CD4-positive, alpha-beta T cell (primary cell): ENCODE measurements at regions not wholly inside any gene's neighbourhood (a gene's known extent, or its start where the extent isn't known, plus 50 kb on each side); places are given as distances from the start of the nearest gene placed in this dataset.

Source experiments
- ATAC-seq: fragments of 200-7000 bp; cut with Tn5 transposase; one replicate; pipeline ENCODE4 v1.10.0; 2022; ENCODE audit warnings: mild to moderate bottlenecking; ENCODE audit not compliant: poor library complexity
- CTCF ChIA-PET: fragments of 350-600 bp; sonication (Branson Sonifier 250); formaldehyde crosslinking; loops from one replicate; lab custom pipeline; 2021; ENCODE audit warnings: antibody characterized with exemption, inconsistent platforms; lab: Charles Lee
- POLR2A ChIA-PET: fragments of 350-600 bp; sonication (Branson Sonifier 250); formaldehyde crosslinking; loops from one replicate; lab custom pipeline; 2021; ENCODE audit warnings: antibody characterized with exemption, inconsistent platforms; lab: Charles Lee
- DNase-seq, 14 experiments: peaks; one replicate each; pipeline ENCODE4 v3.0.0-alpha.2; 2013 to 2020; ENCODE audit warnings: mixed read lengths in 2 of 14
- H3K27ac ChIP-seq, 2 donors: one replicate each; pipeline versions ENCODE4 v1.5.1 to v1.7.0; 2013; ENCODE audit warnings: low read length in 2 of 2, low read depth in 1 of 2, mild to moderate bottlenecking in 1 of 2
- H3K27me3 ChIP-seq, 2 experiments: 1 replicate in 1 of 2; 2 replicates in 1 of 2; pipeline versions ENCODE4 v1.6.1 to v1.7.0; 2013; ENCODE audit warnings: low read length in 2 of 2, control low read depth in 1 of 2, mild to moderate bottlenecking in 1 of 2, moderate library complexity in 1 of 2; ENCODE audit not compliant: insufficient read depth in 2 of 2, control insufficient read depth in 1 of 2
- H3K36me3 ChIP-seq: one replicate; pipeline ENCODE4 v1.6.1; 2013; ENCODE audit warnings: low read length, control low read depth; ENCODE audit not compliant: insufficient read depth
- H3K4me1 ChIP-seq: one replicate; pipeline ENCODE4 v1.6.1; 2013; ENCODE audit warnings: low read length, control low read depth; ENCODE audit not compliant: insufficient read depth
- H3K4me3 ChIP-seq: one replicate; pipeline ENCODE4 v1.5.1; 2013; ENCODE audit warnings: mild to moderate bottlenecking, low read length, moderate library complexity
- H3K9me3 ChIP-seq, 2 experiments: 1 replicate in 1 of 2; 2 replicates in 1 of 2; pipeline versions ENCODE4 v1.6.1 to v1.7.0; 2013; ENCODE audit warnings: low read length in 2 of 2, mild to moderate bottlenecking in 2 of 2, control low read depth in 1 of 2, moderate library complexity in 1 of 2; ENCODE audit not compliant: control insufficient read depth in 1 of 2, insufficient read depth in 1 of 2
- H3K27ac Mint-ChIP-seq: one replicate; pipeline ENCODE4 v1.8.0; 2020; ENCODE audit warnings: mixed read lengths
- H3K27me3 Mint-ChIP-seq: one replicate; pipeline ENCODE4 v1.8.0; 2021; ENCODE audit warnings: mixed read lengths
- H3K36me3 Mint-ChIP-seq: one replicate; pipeline ENCODE4 v1.8.0; 2021; ENCODE audit warnings: low read depth, mixed read lengths
- H3K4me1 Mint-ChIP-seq: one replicate; pipeline ENCODE4 v1.8.0; 2021; ENCODE audit warnings: low read depth, mixed read lengths
- H3K4me3 Mint-ChIP-seq: one replicate; pipeline ENCODE4 v1.8.0; 2020; ENCODE audit warnings: mild to moderate bottlenecking, mixed read lengths
- H3K9me3 Mint-ChIP-seq: one replicate; pipeline ENCODE4 v1.8.0; 2020; ENCODE audit warnings: mixed read lengths
- intact Hi-C, 2 experiments: fragments of 100-400 bp; cut with DNase I in 1 of 2; cut with micrococcal nuclease in 1 of 2; formaldehyde crosslinking; loops; one replicate each; pipeline versions ENCODE4 v1.15.1 to v1.9.0; 2023 to 2025; cut with DNase I, micrococcal nuclease
- TF ChIP-seq, protein P1 (sequence below): fragments of 200-600 bp; IDR thresholded peaks from one replicate; pipeline ENCODE4 v1.8.0; 2022; ENCODE audit warnings: antibody characterized with exemption, mild to moderate bottlenecking

DNA sequence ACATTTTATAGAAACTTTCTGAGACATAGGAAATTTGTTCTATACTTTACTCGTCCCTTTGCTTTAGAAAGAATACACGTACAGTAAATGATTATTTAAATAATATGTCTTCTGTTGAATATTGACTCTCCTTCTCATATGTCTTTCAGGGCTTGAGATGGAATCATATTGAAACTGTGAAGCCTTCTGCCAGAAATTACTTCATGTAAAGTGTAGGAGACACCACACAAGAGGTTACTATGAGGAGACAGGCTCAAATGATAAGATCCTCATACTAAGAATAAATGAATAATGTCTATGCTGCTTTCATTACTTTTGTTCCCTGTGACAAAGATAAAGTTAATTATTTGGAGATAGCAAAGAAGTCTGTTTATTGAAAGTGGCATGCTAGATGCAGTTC lies 1240.3 kb upstream of the MAP3K7 start:
- TF ChIP-seq, protein P1, sequence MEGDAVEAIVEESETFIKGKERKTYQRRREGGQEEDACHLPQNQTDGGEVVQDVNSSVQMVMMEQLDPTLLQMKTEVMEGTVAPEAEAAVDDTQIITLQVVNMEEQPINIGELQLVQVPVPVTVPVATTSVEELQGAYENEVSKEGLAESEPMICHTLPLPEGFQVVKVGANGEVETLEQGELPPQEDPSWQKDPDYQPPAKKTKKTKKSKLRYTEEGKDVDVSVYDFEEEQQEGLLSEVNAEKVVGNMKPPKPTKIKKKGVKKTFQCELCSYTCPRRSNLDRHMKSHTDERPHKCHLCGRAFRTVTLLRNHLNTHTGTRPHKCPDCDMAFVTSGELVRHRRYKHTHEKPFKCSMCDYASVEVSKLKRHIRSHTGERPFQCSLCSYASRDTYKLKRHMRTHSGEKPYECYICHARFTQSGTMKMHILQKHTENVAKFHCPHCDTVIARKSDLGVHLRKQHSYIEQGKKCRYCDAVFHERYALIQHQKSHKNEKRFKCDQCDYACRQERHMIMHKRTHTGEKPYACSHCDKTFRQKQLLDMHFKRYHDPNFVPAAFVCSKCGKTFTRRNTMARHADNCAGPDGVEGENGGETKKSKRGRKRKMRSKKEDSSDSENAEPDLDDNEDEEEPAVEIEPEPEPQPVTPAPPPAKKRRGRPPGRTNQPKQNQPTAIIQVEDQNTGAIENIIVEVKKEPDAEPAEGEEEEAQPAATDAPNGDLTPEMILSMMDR: no peak
- POLR2A ChIA-PET: no interaction called here
- Mint-ChIP-seq H3K27ac (no peak overlapping the region), H3K4me1 (no peaks in the 10 kb centered on the region), H3K27me3 (no peaks in the 10 kb centered on the region), H3K9me3 (peaks cover 13% of the 10 kb centered on the region), H3K36me3 (no peaks in the 10 kb centered on the region), H3K4me3 (no peak overlapping the region)
- DNase-seq (no peak), ATAC-seq (no peak)
- Histone ChIP-seq H3K36me3 (no peaks in the 10 kb centered on the region), H3K27ac (no peak overlapping the region), H3K4me1 (no peaks in the 10 kb centered on the region), H3K9me3 (no peaks in the 10 kb centered on the region), H3K4me3 (no peak overlapping the region), H3K27me3 (no peaks in the 10 kb centered on the region)
- intact Hi-C loops: no loop called here
- CTCF ChIA-PET: no interaction called here

DNA sequence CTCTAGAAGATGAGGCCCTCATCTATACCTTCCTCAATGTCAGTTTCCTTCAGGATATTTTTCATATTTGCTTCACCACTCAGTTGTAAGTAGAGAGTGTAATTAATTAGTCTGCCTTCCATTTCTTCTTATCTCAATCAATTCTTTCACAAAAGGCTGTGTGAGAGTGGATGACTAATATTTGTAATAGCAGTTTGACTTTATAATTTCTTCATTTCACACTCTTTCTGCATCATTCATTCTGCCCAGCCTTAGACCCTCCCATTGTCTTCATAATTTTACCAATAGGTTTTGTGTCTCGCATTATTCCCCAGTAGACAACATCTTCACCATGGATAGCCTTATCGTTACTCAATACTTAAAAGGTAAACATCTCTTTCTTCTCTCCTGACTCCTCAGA lies 1239.3 kb upstream of the MAP3K7 start:
- Mint-ChIP-seq H3K27ac (no peak overlapping the region), H3K4me1 (no peaks in the 10 kb centered on the region), H3K27me3 (no peaks in the 10 kb centered on the region), H3K4me3 (no peak overlapping the region), H3K9me3 (peaks cover 16% of the 10 kb centered on the region), H3K36me3 (no peaks in the 10 kb centered on the region)
- Histone ChIP-seq H3K27ac (no peak overlapping the region), H3K4me3 (no peak overlapping the region), H3K27me3 (no peaks in the 10 kb centered on the region), H3K4me1 (no peaks in the 10 kb centered on the region), H3K9me3 (no peaks in the 10 kb centered on the region), H3K36me3 (no peaks in the 10 kb centered on the region)
- intact Hi-C loops: no loop called here
- DNase-seq: no peak
- CTCF ChIA-PET: no interaction called here
- TF ChIP-seq, protein P1: no peak
- POLR2A ChIA-PET: no interaction called here
- ATAC-seq: no peak

DNA sequence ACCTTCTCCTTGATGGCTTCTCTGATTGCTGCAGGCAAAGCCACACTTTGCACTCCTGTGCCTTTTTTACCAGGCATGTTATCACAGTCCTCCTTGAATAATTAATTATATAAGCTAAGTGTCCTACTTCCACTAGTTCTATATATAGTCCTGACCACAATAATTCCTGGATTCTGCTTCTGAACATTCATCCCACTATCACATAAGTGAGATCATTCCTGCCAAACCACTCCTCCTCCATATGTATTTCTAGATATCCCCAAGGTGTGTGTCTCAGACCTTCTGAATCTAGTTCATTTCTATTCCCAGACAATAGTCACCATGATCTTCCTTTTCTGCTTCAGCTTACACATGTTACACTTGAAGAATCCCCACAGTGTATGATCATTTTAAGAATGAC lies 1237.5 kb upstream of the MAP3K7 start:
- peaks cover 16% of the 10 kb centered on the region for H3K9me3 Mint-ChIP-seq
- intact Hi-C loops: no loop called here
- Histone ChIP-seq H3K4me1 (no peaks in the 10 kb centered on the region), H3K36me3 (no peaks in the 10 kb centered on the region), H3K4me3 (no peak overlapping the region), H3K27ac (no peak overlapping the region), H3K9me3 (no peaks in the 10 kb centered on the region), H3K27me3 (no peaks in the 10 kb centered on the region)
- no peaks in the 10 kb centered on the region for H3K27me3 Mint-ChIP-seq
- no peaks in the 10 kb centered on the region for H3K4me1 Mint-ChIP-seq
- POLR2A ChIA-PET: no interaction called here
- no peak overlapping the region for H3K27ac Mint-ChIP-seq
- no peak overlapping the region for H3K4me3 Mint-ChIP-seq
- TF ChIP-seq, protein P1: no peak
- no peak for DNase-seq
- no peaks in the 10 kb centered on the region for H3K36me3 Mint-ChIP-seq
- no peak for ATAC-seq
- CTCF ChIA-PET: no interaction called here
